Upper lobe of left lung (tissue), 6 donors: ENCODE measurements at regions not wholly inside any gene's neighbourhood (a gene's known extent, or its start where the extent isn't known, plus 50 kb on each side); places are given as distances from the start of the nearest gene placed in this dataset.

Experiments
- ATAC-seq, 2 donors: fragments of 200-7000 bp; cut with Tn5 transposase; one replicate each; pipeline ENCODE4 v1.9.1; 2022; ENCODE audit warnings: mild to moderate bottlenecking in 2 of 2, moderate library complexity in 2 of 2; ENCODE audit not compliant: low FRiP score in 2 of 2
- DNase-seq, 2 donors: peaks; one replicate each; pipeline ENCODE4 v3.0.0-alpha.2; 2019 to 2020
- H3K27ac ChIP-seq, 4 donors: fragments of 200-600 bp; sonication (generic); one replicate each; pipeline ENCODE4 v1.5.1; 2016 to 2019
- H3K27me3 ChIP-seq, 4 donors: fragments of 200-600 bp; sonication (generic); one replicate each; pipeline ENCODE4 v1.5.1; 2017 to 2019
- H3K36me3 ChIP-seq, 4 donors: fragments of 200-600 bp; sonication (generic); one replicate each; pipeline ENCODE4 v1.5.1; 2016 to 2019
- H3K4me1 ChIP-seq, 4 donors: fragments of 200-600 bp; sonication (generic); one replicate each; pipeline ENCODE4 v1.5.1; 2018 to 2019
- H3K4me3 ChIP-seq, 4 donors: fragments of 200-600 bp; sonication (generic); one replicate each; pipeline ENCODE4 v1.5.1; 2017 to 2019; ENCODE audit warnings: mild to moderate bottlenecking in 2 of 4, moderate library complexity in 1 of 4
- H3K9me3 ChIP-seq, 4 donors: fragments of 200-600 bp; sonication (generic); one replicate each; pipeline ENCODE4 v1.5.1; 2018 to 2019
- CTCF ChIP-seq, 6 experiments: fragments of 450-650 bp in 4 of 6; fragments of 200-600 bp in 2 of 6; sonication (generic) in 2 of 6; IDR thresholded peaks; one replicate each; pipeline ENCODE4 v1.5.1; 2016 to 2019; ENCODE audit warnings: antibody characterized with exemption in 6 of 6
- EP300 ChIP-seq, 4 donors: sonication (generic); formaldehyde crosslinking; IDR thresholded peaks; one replicate each; pipeline ENCODE4 v1.5.1; 2017; ENCODE audit warnings: antibody characterized with exemption in 4 of 4, control low read depth in 2 of 4
- POLR2A ChIP-seq, 4 donors: fragments of 450-650 bp; IDR thresholded peaks; one replicate each; pipeline ENCODE4 v1.5.1; 2016 to 2017; ENCODE audit warnings: antibody characterized with exemption in 4 of 4, mild to moderate bottlenecking in 2 of 4
- POLR2AphosphoS5 ChIP-seq, 2 donors: sonication (generic); formaldehyde crosslinking; IDR thresholded peaks; one replicate each; pipeline ENCODE4 v1.5.1; 2017; ENCODE audit warnings: antibody characterized with exemption in 2 of 2
- WGBS, 2 donors: methylation state at CpG; one replicate each; pipeline ENCODE4 v1.1.5; 2017 to 2018; 5-methylcytosine and 5-hydroxymethylcytosine counted together
- donor health status: DM: no; HTN: no; CAD: no; lungs with moderate emphysema.
- donor health status: DM: no; HTN: yes; CAD: no; lungs with severe emphysema.

DNA sequence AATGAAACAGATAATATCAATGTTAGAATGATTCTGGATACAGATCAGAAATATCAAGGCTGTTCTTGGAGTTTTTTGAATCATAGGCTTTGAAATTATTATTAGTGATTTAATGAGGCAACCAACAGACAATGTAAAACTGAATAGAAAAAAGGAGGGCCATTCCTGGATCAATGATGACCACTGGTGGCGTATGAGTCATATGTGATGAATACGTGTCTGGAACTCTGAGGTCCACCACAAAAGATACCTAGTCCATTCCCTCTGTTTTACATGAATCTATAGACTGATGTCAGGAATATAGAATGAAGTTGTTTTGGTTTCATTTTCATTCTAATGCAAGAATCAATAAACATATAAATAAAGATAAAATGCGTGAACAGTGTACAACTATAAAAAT, 78.3 kb upstream of the RTL1 start:
- no peak overlapping the region for H3K27ac ChIP-seq
- no peaks in the 10 kb centered on the region for H3K4me1 ChIP-seq
- H3K27me3 ChIP-seq: no peaks in the 10 kb centered on the region
- DNase-seq (no peak), ATAC-seq (no peak)
- no peaks in the 10 kb centered on the region for H3K36me3 ChIP-seq
- no peaks in the 10 kb centered on the region for H3K9me3 ChIP-seq
- TF ChIP-seq EP300 (IDR thresholded peaks at IDR 0.05) (no peak), CTCF (IDR thresholded peaks at IDR 0.05) (no peak), POLR2AphosphoS5 (IDR thresholded peaks at IDR 0.05) (no peak), POLR2A (IDR thresholded peaks at IDR 0.05) (no peak)
- no peak overlapping the region for H3K4me3 ChIP-seq
- 78 to 83% methylated on average over 3 of the region's 3 CpGs for WGBS, 2 donors

DNA sequence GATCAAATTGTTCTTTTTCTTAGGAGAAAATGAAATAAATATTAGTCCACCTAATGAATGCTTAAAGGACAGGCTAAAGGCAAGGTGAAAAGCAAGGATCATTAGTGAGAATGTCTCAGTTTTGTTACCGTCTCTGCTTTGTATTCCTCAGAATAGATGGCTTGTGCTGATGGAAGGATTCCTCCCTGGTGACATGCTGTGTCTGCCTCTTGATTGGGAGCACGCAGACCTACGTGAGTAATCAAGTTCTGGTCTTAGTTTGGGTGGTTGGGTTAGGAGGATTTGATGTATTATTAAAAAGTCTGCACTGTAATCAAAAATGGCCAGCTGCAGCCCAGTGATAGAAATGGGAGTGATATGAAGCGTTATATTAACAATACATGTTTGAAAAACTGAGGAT, 78.8 kb upstream of the RTL1 start:
- no peak for ATAC-seq
- 68 to 86% methylated on average over 4 of the region's 4 CpGs for WGBS, 2 donors

DNA sequence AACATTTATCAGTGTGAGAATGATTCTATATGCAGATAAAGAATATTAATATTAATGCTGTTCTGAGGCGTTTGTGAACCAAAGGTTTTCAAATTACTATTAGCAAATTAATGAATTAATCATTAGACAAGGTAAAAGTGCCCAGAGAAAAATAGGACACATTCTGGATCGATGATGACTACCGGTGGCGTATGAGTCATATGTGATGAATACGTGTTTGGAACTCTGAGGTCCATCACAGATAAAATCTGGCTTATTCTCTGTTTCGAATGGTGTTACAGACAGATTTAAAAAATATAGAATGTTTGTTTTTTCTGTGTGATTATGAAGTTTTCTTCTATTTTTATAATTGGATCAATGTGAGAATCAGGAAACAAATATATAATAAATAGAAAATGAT, 79.2 kb upstream of the RTL1 start:
- no peaks in the 10 kb centered on the region for H3K27me3 ChIP-seq
- H3K27ac ChIP-seq: no peak overlapping the region
- TF ChIP-seq POLR2A (IDR thresholded peaks at IDR 0.05) (no peak), POLR2AphosphoS5 (IDR thresholded peaks at IDR 0.05) (no peak), CTCF (IDR thresholded peaks at IDR 0.05) (no peak), EP300 (IDR thresholded peaks at IDR 0.05) (no peak)
- no peak overlapping the region for H3K4me3 ChIP-seq
- WGBS, 2 donors: 82% methylated on average over 6 of the region's 6 CpGs
- ATAC-seq: no peak
- no peak for DNase-seq
- no peaks in the 10 kb centered on the region for H3K4me1 ChIP-seq
- H3K9me3 ChIP-seq: no peaks in the 10 kb centered on the region
- no peaks in the 10 kb centered on the region for H3K36me3 ChIP-seq

More for the DNA sequence above, 78.8 kb upstream of the RTL1 start:
- H3K36me3 ChIP-seq: no peaks in the 10 kb centered on the region
- TF ChIP-seq EP300 (IDR thresholded peaks at IDR 0.05) (no peak), CTCF (IDR thresholded peaks at IDR 0.05) (no peak), POLR2A (IDR thresholded peaks at IDR 0.05) (no peak), POLR2AphosphoS5 (IDR thresholded peaks at IDR 0.05) (no peak)
- H3K27me3 ChIP-seq: no peaks in the 10 kb centered on the region
- H3K4me1 ChIP-seq: no peaks in the 10 kb centered on the region
- no peak for DNase-seq
- H3K9me3 ChIP-seq: no peaks in the 10 kb centered on the region
- no peak overlapping the region for H3K4me3 ChIP-seq
- no peak overlapping the region for H3K27ac ChIP-seq

DNA sequence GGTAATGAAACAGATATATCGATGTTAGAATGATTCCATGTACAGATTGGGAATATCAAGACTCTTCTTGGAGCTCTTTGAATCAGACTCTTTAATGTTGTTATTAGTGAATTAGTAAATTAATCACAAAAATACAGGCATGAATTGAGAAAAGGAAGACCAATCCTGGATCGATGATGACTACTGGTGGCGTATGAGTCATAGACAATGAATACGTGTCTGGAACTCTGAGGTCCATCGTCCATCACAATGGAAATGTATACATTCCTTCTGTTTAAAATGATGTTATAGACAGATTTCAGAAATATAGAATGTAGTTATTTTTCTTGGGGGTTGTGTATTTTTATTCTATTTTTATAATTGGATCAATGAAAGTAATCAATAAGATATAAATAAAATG, 80.2 kb upstream of the RTL1 start:
- no peak overlapping the region for H3K27ac ChIP-seq
- no peak for ATAC-seq
- DNase-seq: no peak
- no peaks in the 10 kb centered on the region for H3K4me1 ChIP-seq
- no peaks in the 10 kb centered on the region for H3K27me3 ChIP-seq
- H3K4me3 ChIP-seq: no peak overlapping the region
- no peaks in the 10 kb centered on the region for H3K36me3 ChIP-seq
- WGBS, 2 donors: 90 to 92% methylated on average over 5 of the region's 5 CpGs
- H3K9me3 ChIP-seq: no peaks in the 10 kb centered on the region
- TF ChIP-seq POLR2AphosphoS5 (IDR thresholded peaks at IDR 0.05) (no peak), EP300 (IDR thresholded peaks at IDR 0.05) (no peak), CTCF (IDR thresholded peaks at IDR 0.05) (no peak), POLR2A (IDR thresholded peaks at IDR 0.05) (no peak)

DNA sequence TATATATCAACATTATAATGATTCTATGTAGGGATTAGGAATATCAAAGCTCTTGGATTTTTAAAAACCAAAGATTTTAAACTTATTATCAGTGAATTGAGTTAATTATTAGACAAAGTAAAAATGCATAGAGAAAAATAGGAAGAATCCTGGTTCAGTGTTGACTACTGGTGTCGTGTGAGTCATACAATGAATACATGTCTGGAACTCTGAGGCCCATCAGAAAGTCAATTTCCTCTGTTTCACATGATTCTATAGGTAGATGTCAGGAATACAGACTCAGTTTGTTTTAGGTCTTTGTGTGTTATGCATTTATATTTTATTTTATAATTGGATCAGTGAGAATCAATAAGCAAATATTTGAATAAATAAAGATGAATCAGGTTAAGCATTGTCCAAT, 84.5 kb upstream of the RTL1 start:
- Histone ChIP-seq H3K27ac (no peak overlapping the region), H3K27me3 (no peaks in the 10 kb centered on the region), H3K4me1 (no peaks in the 10 kb centered on the region), H3K36me3 (no peaks in the 10 kb centered on the region), H3K9me3 (no peaks in the 10 kb centered on the region), H3K4me3 (no peak overlapping the region)
- DNase-seq (no peak), ATAC-seq (no peak)
- TF ChIP-seq POLR2A (IDR thresholded peaks at IDR 0.05): no peak
- TF ChIP-seq POLR2AphosphoS5 (IDR thresholded peaks at IDR 0.05): no peak
- no peak for TF ChIP-seq EP300 (IDR thresholded peaks at IDR 0.05)
- TF ChIP-seq CTCF (IDR thresholded peaks at IDR 0.05): no peak
- WGBS, 2 donors: 84 to 91% methylated on average over 1 of the region's 1 CpG
